Suprapubic skin (tissue), 4 donors: ENCODE measurements at regions not wholly inside any gene's neighbourhood (a gene's known extent, or its start where the extent isn't known, plus 50 kb on each side); places are given as distances from the start of the nearest gene placed in this dataset.

ENCODE experiments used
- CTCF ChIP-seq, 2 donors: fragments of 200-600 bp in 1 of 2; fragments of 450-650 bp in 1 of 2; sonication (generic) in 1 of 2; IDR thresholded peaks; one replicate each; pipeline ENCODE4 v1.5.1; 2016 to 2019; ENCODE audit warnings: antibody characterized with exemption in 2 of 2, mild to moderate bottlenecking in 1 of 2, moderate library complexity in 1 of 2
- EP300 ChIP-seq: sonication (generic); formaldehyde crosslinking; IDR thresholded peaks from one replicate; pipeline ENCODE4 v1.6.1; 2017; ENCODE audit warnings: antibody characterized with exemption
- POLR2A ChIP-seq, 2 donors: fragments of 450-650 bp; IDR thresholded peaks; one replicate each; pipeline ENCODE4 v1.6.1; 2017; ENCODE audit warnings: antibody characterized with exemption in 2 of 2, mild to moderate bottlenecking in 2 of 2, moderate library complexity in 2 of 2
- POLR2AphosphoS5 ChIP-seq, 3 donors: sonication (generic); formaldehyde crosslinking; IDR thresholded peaks; one replicate each; pipeline ENCODE4 v1.6.1; 2017; ENCODE audit warnings: antibody characterized with exemption in 3 of 3

GRCh38 chr3:71934520-71935270, 149.7 kb upstream of the PROK2 start:
- TF ChIP-seq CTCF (IDR thresholded peaks at IDR 0.05) (no peak), EP300 (no peak), POLR2A (IDR thresholded peaks at IDR 0.05) (no peak), POLR2AphosphoS5 (IDR thresholded peaks at IDR 0.05) (no peak)
